Prostate gland (tissue), 2 donors: ENCODE measurements at regions not wholly inside any gene's neighbourhood (a gene's known extent, or its start where the extent isn't known, plus 50 kb on each side); places are given as distances from the start of the nearest gene placed in this dataset.

Source experiments
- CTCF ChIP-seq, 4 experiments: fragments of 200-600 bp in 2 of 4; fragments of 450-650 bp in 2 of 4; sonication (generic) in 2 of 4; IDR thresholded peaks; 1 replicate in 3 of 4; 2 replicates in 1 of 4; pipeline ENCODE4 v1.5.1; 2016 to 2019; ENCODE audit warnings: antibody characterized with exemption in 4 of 4, mild to moderate bottlenecking in 2 of 4, moderate library complexity in 2 of 4
- POLR2A ChIP-seq: fragments of 450-650 bp; IDR thresholded peaks from one replicate; pipeline ENCODE4 v1.6.1; 2016; ENCODE audit warnings: antibody characterized with exemption, mild to moderate bottlenecking

GRCh38 chr12:90004319-90005074 is 295.9 kb upstream of the ATP2B1 start:
- TF ChIP-seq CTCF (IDR thresholded peaks at IDR 0.05) (no peak), POLR2A (no peak)
